Esophagus muscularis mucosa (tissue), 3 donors: ENCODE measurements at regions not wholly inside any gene's neighbourhood (a gene's known extent, or its start where the extent isn't known, plus 50 kb on each side); places are given as distances from the start of the nearest gene placed in this dataset.

Experiments
- POLR2A ChIP-seq: fragments of 450-650 bp; IDR thresholded peaks from one replicate; pipeline ENCODE4 v1.6.1; 2017; ENCODE audit warnings: antibody characterized with exemption, moderate library complexity, mild to moderate bottlenecking, low read depth
- TF ChIP-seq, protein P1 (sequence below), 3 experiments: fragments of 200-600 bp in 2 of 3; fragments of 450-650 bp in 1 of 3; sonication (generic) in 2 of 3; IDR thresholded peaks; one replicate each; pipeline ENCODE4 v1.5.1; 2017 to 2019; ENCODE audit warnings: antibody characterized with exemption in 3 of 3, mild to moderate bottlenecking in 2 of 3, moderate library complexity in 1 of 3

DNA sequence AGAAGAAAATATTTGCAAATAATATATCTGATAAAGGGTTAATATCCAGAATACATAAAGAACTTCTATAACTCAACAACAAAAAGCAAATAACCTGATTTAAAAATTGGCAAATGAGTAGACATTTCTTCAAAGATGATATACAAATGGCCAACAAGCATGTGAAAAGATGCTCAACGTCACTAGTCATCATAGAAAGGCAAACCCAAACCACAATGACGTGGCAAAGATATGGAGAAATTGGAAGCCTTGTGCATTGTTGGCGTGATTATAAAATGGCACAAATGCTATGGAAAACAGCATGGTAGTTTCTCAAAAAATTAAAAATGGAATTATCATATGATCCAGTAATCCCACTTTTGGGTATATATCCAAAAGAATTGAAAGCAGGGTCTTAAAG is 466.3 kb downstream of the TBC1D22A start:
- TF ChIP-seq, protein P1, sequence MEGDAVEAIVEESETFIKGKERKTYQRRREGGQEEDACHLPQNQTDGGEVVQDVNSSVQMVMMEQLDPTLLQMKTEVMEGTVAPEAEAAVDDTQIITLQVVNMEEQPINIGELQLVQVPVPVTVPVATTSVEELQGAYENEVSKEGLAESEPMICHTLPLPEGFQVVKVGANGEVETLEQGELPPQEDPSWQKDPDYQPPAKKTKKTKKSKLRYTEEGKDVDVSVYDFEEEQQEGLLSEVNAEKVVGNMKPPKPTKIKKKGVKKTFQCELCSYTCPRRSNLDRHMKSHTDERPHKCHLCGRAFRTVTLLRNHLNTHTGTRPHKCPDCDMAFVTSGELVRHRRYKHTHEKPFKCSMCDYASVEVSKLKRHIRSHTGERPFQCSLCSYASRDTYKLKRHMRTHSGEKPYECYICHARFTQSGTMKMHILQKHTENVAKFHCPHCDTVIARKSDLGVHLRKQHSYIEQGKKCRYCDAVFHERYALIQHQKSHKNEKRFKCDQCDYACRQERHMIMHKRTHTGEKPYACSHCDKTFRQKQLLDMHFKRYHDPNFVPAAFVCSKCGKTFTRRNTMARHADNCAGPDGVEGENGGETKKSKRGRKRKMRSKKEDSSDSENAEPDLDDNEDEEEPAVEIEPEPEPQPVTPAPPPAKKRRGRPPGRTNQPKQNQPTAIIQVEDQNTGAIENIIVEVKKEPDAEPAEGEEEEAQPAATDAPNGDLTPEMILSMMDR (IDR thresholded peaks at IDR 0.05), result no peak
- no peak for TF ChIP-seq POLR2A
